Fibroblast of mammary gland (primary cell): ENCODE measurements at regions not wholly inside any gene's neighbourhood (a gene's known extent, or its start where the extent isn't known, plus 50 kb on each side); places are given as distances from the start of the nearest gene placed in this dataset.
"Not testable (repeated sequence)": the region's sequence is repeated elsewhere in the genome, so short reads cannot be mapped to it uniquely, and the experiment has no call there.

Experiments used
- DNase-seq: peaks from one replicate; pipeline ENCODE4 v3.0.0-alpha.2; 2010; ENCODE audit warnings: low read depth
- H3K4me3 ChIP-seq: 2 replicates; pipeline ENCODE4 v1.5.1; 2011; ENCODE audit warnings: low read depth, mild to moderate bottlenecking, low read length, moderate library complexity; ENCODE audit not compliant: control insufficient read depth
- CTCF ChIP-seq: conservative IDR thresholded peaks from 2 replicates; pipeline ENCODE4 v1.5.1; 2011; ENCODE audit warnings: low read depth, low read length, inconsistent platforms; ENCODE audit not compliant: control insufficient read depth, insufficient read depth

DNA sequence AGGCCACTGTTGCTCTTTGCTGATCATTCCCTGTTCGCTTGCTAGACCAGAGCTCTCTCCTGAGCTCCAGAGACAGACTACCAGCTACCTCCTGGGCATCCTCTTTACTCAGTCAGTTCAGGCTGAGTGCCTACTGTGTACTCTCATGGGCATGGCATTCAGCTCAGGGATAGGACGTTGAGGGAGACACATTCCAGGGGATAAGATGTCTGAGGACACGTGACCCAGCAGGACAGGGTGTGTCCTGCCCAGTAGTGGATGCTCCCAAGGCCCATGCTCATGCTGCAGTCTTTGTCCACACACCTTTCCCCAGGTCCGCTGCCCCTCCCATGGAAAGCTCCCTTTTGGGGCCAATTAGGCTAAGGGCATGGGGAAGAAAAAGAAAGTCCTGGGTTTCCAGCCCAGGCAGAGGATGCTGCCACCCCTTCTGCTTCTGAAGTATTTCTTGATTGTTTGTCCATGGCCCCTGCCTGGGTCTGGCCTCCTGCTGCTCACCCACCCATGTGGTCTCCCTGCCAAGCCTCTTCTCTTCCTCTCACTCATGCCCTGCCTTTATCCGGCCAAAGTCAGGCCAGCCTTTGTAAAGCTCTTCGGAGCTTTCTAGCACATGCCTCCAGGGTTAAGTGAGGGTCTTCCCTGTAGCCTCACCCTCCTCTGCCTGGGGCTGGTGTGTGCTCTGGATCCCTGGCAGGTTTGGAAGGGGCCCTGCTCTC is 60.5 kb upstream of the PITX1 start:
- DNase-seq: no peak
- no peak overlapping the region for H3K4me3 ChIP-seq
- TF ChIP-seq CTCF: no peak

DNA sequence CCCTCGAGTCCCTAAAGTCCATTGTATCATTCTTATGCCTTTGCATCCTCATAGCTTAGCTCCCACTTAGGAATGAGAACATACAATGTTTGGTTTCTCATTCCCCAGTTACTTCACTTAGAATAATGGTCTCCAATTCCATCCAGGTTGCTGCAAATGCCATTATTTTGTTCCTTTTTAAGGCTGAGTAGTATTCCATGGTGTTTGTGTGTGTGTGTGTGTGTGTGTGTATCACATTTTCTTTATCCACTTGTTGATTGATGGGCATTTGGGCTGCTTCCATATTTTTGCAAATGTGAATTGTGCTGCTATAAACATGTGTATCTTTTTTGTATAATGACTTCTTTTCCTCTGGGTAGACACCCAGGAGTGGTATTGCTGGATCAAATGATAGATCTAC is 59.5 kb upstream of the PITX1 start:
- DNase-seq, H3K4me3 ChIP-seq: not testable (repeated sequence)

- no peak overlapping the region for H3K4me3 ChIP-seq
- TF ChIP-seq CTCF: no peak
- no peak for DNase-seq
These were observed 58.4 kb upstream of the PITX1 start for GRCh38 chr5:135092476-135092875.

GRCh38 chr5:135091286-135091685 is 57.3 kb upstream of the PITX1 start:
- H3K4me3 ChIP-seq: no peak overlapping the region
- no peak for TF ChIP-seq CTCF
- no peak for DNase-seq

DNA sequence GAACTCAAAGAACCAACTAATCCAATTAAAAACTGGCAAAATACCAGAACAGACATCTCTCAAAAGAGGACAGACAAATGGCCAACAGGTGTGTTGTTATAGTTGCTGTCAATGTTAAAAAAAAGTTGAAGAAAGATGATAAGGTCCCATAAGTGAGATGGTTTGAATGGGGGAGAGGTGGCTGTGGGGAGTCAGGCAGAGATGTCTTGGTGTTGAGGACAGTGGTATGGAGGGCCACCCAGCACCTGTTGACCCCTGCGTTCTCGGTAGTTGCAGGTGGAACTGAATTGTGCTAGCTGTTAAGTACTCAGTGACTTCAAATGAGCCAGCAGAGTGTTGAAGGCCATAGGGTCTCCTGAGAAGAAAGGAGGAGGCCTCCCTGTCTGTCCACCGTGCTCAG is 55.9 kb upstream of the PITX1 start:
- H3K4me3 ChIP-seq: no peak overlapping the region
- TF ChIP-seq CTCF: no peak
- no peak for DNase-seq

- H3K4me3 ChIP-seq: no peak overlapping the region
- no peak for TF ChIP-seq CTCF
- no peak for DNase-seq
These were observed 54.9 kb upstream of the PITX1 start for GRCh38 chr5:135088911-135089310.

GRCh38 chr5:135087950-135088349 is 53.9 kb upstream of the PITX1 start:
- no peak for DNase-seq
- H3K4me3 ChIP-seq: no peak overlapping the region
- no peak for TF ChIP-seq CTCF
